Fibroblast of skin of abdomen (primary cell): ENCODE measurements at regions not wholly inside any gene's neighbourhood (a gene's known extent, or its start where the extent isn't known, plus 50 kb on each side); places are given as distances from the start of the nearest gene placed in this dataset.
"Not testable (repeated sequence)": the region's sequence is repeated elsewhere in the genome, so short reads cannot be mapped to it uniquely, and the experiment has no call there.

Experiments used
- DNase-seq: peaks from one replicate; pipeline ENCODE4 v3.0.0-alpha.2; 2013

- DNase-seq: peak; percentile 68
Measured at GRCh38 chr4:137394018-137394417, 138.3 kb downstream of the PCDH18 start.

DNA sequence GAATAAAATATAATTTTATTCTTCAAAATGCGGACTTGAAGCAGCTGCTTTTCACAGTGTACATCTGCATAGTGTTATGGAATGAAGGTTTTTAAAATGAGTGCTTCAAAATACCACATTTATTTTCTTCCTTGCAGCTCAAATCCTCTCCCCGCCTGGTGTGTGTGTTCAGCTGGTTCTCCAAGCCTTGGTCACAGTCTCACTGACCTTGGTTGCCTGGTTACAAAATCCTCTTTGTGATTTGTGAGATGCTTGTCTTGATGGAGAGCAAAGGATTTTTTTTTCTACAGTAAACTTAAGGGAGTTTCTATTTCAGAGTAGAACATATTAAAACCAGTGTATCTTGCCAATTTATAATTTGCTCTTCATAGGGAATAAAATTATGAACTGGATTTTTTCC, 139.2 kb downstream of the PCDH18 start:
- peak; percentile 75 for DNase-seq

DNA sequence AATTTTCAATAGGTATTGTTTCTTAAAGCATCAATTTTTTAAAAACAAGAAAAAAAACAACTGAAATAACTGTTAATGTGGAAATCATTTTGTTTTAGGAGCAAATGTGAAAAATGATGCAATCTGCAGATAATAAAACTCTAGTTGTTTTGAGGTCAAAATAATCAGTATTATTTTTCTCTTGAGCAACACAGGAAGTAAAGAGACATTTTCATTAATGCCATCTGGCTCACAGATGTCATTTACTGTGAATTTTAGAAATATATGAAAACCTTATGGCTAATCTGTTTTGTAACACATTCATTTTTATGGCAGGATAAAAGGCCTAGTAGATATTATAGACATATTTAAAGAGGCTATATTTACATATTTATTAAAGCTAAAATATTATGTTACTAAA, 141.6 kb downstream of the PCDH18 start:
- peak; percentile 80 for DNase-seq

GRCh38 chr4:137389911-137390520, 142.3 kb downstream of the PCDH18 start:
- DNase-seq: peak; percentile 59

DNA sequence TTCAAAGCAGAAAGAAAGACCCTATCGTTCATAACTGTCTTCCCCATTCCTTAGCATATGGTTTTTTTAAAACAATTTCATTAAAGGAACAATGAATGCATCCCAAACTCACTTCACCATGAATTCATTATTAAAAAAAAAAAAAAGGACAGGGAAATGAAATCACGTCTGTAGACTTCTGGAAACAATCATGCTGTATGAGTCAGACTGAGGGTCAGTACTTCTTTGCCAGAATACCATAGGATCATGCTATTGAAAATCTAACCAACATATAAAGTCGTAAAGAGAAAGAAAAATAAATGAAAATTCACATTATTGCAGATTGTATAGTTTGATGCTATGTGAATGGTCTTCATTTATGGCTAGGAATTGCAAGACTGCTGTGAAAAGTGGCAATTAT, 144.4 kb downstream of the PCDH18 start:
- peak; percentile 89 for DNase-seq

DNA sequence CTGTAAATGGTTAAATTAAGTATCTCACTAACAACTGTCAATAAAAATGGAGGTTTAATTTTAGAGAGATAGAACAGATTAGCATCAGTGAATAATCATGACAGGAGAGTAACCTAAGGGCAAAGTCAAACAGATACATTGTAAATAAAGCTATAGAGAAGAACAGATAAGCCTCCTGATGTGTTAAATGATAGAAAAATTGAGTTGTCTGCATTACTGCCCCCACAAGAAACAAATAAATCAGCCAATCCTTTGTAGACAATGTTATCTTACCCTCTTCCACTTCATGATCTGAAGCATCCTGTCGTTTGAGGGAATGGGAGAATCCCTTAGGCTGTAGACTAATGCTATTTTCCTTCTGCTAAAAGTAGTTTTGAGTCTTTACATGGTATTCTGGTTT, 147.8 kb downstream of the PCDH18 start:
- no peak for DNase-seq

DNA sequence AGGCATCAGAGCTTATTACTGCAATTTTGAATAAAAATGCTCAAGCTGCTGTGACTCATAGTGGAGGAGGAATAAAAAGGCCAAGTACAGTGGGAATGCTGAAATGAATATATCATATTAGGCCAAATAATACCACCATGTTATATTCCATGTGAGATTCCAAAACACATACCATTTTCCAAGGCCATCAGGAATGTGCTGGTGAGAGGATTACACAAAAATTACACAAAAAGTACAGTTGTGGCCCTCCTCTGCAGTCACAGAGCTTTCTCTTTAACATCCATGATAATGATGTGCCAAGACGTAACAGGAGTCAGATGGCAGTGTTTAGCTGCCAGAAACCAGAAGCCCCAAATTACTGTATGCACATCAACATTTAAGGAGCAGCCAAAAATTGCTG, 153.5 kb downstream of the PCDH18 start:
- DNase-seq: peak; percentile 67

DNA sequence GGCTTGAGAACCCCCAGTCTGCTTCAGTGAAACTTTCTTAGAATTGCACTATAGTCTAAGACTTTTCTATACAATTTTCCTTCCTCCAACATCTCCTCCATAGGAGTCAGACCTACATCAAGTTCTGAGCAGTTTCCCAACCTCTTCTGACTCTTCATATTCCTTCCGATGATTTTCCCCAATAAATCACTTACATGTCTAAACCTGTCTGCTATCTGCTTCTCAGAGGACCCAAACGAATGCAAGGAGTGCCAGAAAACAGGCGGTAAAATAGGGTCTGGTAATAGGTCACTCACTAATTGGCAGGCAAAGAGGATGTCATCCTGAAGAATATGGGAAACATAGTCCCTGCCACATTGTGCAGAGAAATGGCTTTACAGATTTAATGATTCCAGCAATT, 153.9 kb downstream of the PCDH18 start:
- DNase-seq: no peak

- DNase-seq: no peak
Measured at GRCh38 chr4:137376312-137376711, 156.0 kb downstream of the PCDH18 start.

DNA sequence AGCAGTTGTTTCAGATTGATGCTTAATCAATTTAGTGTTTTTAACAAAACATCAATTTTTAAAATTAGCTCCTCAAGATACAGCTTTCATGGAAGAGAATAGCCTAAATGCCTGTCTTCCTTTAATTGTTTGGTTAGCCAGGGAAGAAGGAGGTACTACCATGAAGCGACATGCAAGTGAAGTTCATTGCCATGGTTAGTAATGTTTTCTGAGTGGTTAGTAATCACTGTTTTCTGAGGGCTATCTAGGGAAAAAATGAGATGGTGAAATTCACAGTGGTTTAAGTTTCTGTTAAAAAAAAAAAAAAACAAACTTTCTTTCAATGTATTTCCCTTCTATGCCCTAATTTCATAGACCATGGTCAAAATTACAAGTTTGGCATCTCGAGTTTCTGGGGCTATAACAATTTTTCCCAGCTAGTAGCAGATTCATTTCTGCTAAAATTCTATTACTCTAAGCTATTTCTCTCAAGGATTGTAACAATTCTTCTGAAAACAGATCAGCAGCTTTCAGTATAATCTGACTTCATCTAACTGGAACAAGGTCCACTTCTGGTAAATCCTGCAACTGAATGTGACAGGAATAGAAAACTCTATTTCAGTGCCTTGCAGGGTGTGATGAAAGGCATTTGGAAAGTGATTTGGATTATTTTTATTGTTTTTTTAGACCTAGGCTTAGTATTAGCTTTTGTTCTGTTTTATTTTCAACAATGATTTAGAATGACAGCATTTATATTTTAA, 157.0 kb downstream of the PCDH18 start:
- no peak for DNase-seq

GRCh38 chr4:137370679-137371078, 161.6 kb downstream of the PCDH18 start:
- DNase-seq: no peak

- peak; percentile 90 for DNase-seq
Measured at GRCh38 chr4:137370206-137370633, 162.1 kb downstream of the PCDH18 start.

GRCh38 chr4:137367620-137368019, 164.7 kb downstream of the PCDH18 start:
- peak; percentile 88 for DNase-seq

GRCh38 chr4:137363496-137363895, 168.8 kb downstream of the PCDH18 start:
- no peak for DNase-seq

DNA sequence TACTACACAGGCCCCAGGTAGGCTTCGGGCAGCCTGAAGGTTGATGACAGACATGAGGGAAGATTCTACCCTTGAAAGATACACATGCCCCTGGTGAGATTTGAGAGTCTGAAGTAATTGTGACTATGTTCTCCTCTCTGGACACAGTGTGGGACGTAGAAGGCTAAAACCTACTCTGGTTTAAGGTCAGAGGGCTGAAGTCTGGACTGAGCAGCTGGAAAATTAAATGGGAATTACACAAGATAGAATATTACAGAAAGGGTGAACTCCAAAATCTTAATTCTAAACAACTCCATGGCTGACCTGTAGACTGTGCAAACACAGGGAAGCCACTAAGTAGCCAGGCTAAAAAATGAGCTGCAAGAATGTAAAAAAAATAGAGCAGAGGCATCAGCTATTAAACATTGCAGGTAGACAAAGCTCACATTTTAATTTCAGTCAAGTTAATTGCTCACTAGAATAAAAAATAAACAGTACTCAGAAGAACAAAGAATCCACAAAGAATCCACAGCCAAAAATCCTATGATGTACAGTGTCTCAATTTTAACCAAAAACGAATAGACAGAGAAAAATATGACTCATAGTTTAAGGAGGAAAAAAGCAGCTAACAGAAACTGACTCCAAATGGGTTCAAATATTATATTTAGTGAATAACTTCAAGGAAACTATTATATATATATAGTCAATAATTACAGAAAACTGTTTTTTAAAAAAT, 170.4 kb downstream of the PCDH18 start:
- peak; percentile 33 for DNase-seq

DNA sequence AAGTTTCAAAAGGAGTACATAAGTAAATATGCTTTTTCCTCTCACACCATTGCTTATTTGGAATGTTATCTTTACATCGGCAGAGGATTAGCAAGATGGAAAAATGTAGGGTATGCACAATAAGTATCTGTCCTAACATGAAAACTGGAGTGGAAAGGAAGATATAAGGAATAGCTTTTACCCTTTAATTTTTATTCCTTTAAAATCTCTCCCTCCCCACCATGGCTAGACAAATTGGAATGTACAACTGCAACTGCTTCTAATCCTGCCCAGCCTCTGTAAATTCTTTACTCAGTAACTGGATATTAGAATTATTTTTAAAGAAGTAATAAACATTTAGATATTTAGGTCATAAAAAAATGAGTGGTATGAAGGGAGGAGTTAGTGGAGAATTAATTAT, 171.5 kb downstream of the PCDH18 start:
- DNase-seq: peak; percentile 73

GRCh38 chr4:137359691-137360315, 172.5 kb downstream of the PCDH18 start:
- DNase-seq: peak; percentile 94

GRCh38 chr4:137354562-137354961, 177.7 kb downstream of the PCDH18 start:
- not testable (repeated sequence) for DNase-seq

- no peak for DNase-seq
Measured at GRCh38 chr4:137347371-137347770, 184.9 kb downstream of the PCDH18 start.

DNA sequence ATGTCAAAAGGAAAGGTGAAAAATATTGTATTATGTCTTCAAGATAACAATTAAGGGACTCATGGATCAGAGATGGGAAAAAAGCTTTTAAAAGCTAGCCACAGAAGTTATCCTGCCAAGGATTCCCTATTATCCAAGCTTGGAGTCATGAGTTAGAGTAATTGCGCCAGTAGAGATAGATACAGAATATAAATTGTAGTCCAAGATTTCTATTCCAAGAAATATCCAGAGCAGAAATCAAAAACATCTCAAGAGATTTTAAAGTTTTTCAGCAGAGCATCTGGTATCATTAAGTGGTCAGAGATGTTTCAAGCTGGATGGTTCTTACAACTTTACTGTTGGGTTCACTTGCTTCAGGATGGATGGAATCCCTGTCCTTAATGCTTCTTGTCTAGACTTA, 186.7 kb downstream of the PCDH18 start:
- no peak for DNase-seq

DNA sequence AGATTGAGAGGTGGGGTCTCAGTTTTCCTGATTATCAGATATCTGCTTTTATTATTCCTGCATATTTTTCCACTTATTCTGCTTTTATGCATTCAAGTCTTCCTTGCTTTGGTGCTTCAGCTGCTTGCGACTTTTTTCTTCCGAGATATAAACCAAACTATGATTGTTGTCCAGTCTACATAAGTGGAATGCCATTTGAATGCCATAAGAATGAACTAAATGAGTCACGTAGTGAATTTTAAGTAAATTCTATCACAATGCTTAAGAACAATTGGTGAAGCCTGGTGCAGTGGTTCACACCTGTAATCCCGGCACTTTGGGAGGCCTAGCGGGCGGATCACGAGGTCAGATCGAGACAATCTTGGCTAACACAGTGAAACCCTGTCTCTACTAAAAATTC, 189.1 kb downstream of the PCDH18 start:
- DNase-seq: no peak

- DNase-seq: no peak
Measured at GRCh38 chr4:137333031-137333430, 199.3 kb downstream of the PCDH18 start.

- DNase-seq: peak; percentile 67
Measured at GRCh38 chr4:137312257-137312656, 220.0 kb downstream of the PCDH18 start.
